Endothelial cell of umbilical vein (primary cell): ENCODE measurements at regions not wholly inside any gene's neighbourhood (a gene's known extent, or its start where the extent isn't known, plus 50 kb on each side); places are given as distances from the start of the nearest gene placed in this dataset.

Experiments
- BruUV-seq: library from RNA; stranded (reverse); fragments of 400-500 nt; replicated peaks from 2 replicates; lab custom pipeline; 2021; lab: Mats Ljungman, UMichigan
- CTCF ChIA-PET: fragments of 300-600, 350-600 bp; sonication (Branson Sonifier 250); formaldehyde crosslinking; loops from one replicate; lab custom pipeline; 2021; ENCODE audit warnings: antibody characterized with exemption, inconsistent platforms; lab: Charles Lee
- POLR2A ChIA-PET: fragments of 300-600, 350-600 bp; sonication (Branson Sonifier 250); formaldehyde crosslinking; loops from one replicate; lab custom pipeline; 2021; ENCODE audit warnings: antibody characterized with exemption, inconsistent platforms; lab: Charles Lee
- DNase-seq: peaks from one replicate; pipeline ENCODE4 v3.0.0-alpha.2; 2011; ENCODE audit warnings: low read depth, low spot score
- FAIRE-seq: peaks from 2 replicates; lab custom pipeline; 2011; peaks lifted over from hg19 to GRCh38; lab: Jason Lieb, UNC
- H2AFZ ChIP-seq: 2 replicates; pipeline ENCODE4 v1.6.0; 2012; ENCODE audit warnings: low read depth, low read length, control low read depth, inconsistent platforms
- H3K27ac ChIP-seq: 2 replicates; pipeline ENCODE4 v1.5.1; 2011; ENCODE audit warnings: low read depth, mild to moderate bottlenecking, control low read depth, low read length, moderate library complexity; ENCODE audit not compliant: insufficient read depth
- H3K27me3 ChIP-seq, 2 experiments: 2 replicates each; pipeline versions ENCODE4 v1.6.0 to v1.6.1; 2011; ENCODE audit warnings: low read length in 2 of 2, mixed read lengths in 1 of 2; ENCODE audit not compliant: control insufficient read depth in 2 of 2, insufficient read depth in 2 of 2
- H3K36me3 ChIP-seq, 2 experiments: 2 replicates in 1 of 2; 3 replicates in 1 of 2; pipeline ENCODE4 v1.5.1; 2011; ENCODE audit warnings: low read length in 2 of 2, mild to moderate bottlenecking in 1 of 2, moderate library complexity in 1 of 2; ENCODE audit not compliant: control insufficient read depth in 2 of 2, insufficient read depth in 2 of 2; ENCODE audit errors: extremely low read depth in 1 of 2
- H3K4me1 ChIP-seq: 3 replicates; pipeline ENCODE4 v1.5.1; 2011; ENCODE audit warnings: mild to moderate bottlenecking, low read length; ENCODE audit not compliant: control insufficient read depth, insufficient read depth; ENCODE audit errors: extremely low read depth
- H3K4me2 ChIP-seq: 2 replicates; pipeline ENCODE4 v1.6.1; 2011; ENCODE audit warnings: low read length, control low read depth, mixed read lengths; ENCODE audit not compliant: insufficient read depth
- H3K4me3 ChIP-seq, 3 experiments: fragments of 200-600 bp in 1 of 3; sonication (generic), shearing (Covaris generic) in 1 of 3; replicated peaks in 1 of 3; 2 replicates each; pipeline ENCODE4 v1.5.1; 2011 to 2016; ENCODE audit warnings: control low read depth in 3 of 3, low read length in 3 of 3, mild to moderate bottlenecking in 2 of 3, inconsistent platforms in 1 of 3, low read depth in 1 of 3, moderate library complexity in 1 of 3; ENCODE audit not compliant: insufficient read depth in 1 of 3
- H3K79me2 ChIP-seq: 2 replicates; pipeline ENCODE4 v1.6.0; 2012; ENCODE audit warnings: low read length, inconsistent platforms; ENCODE audit not compliant: control insufficient read depth, insufficient read depth
- H3K9ac ChIP-seq: replicated peaks from 2 replicates; pipeline ENCODE3; 2011; ENCODE audit warnings: low read length, control low read depth; ENCODE audit not compliant: insufficient read depth; ENCODE audit errors: extremely low read depth
- H3K9me1 ChIP-seq: replicated peaks from 3 replicates; pipeline ENCODE4 v1.6.0; 2011; ENCODE audit warnings: mild to moderate bottlenecking, low read length; ENCODE audit not compliant: control insufficient read depth, insufficient read depth; ENCODE audit errors: extremely low read depth
- H3K9me3 ChIP-seq: replicated peaks from 2 replicates; pipeline ENCODE4 v1.5.1; 2012; ENCODE audit warnings: low read length, inconsistent platforms; ENCODE audit not compliant: control insufficient read depth, insufficient read depth
- H4K20me1 ChIP-seq: replicated peaks from 2 replicates; pipeline ENCODE3; 2011; ENCODE audit warnings: mild to moderate bottlenecking, low read length; ENCODE audit not compliant: control insufficient read depth, insufficient read depth; ENCODE audit errors: extremely low read depth
- EZH2 ChIP-seq: IDR thresholded peaks from 2 replicates; pipeline ENCODE4 v1.6.1; 2012; ENCODE audit warnings: borderline replicate concordance, low read depth, mild to moderate bottlenecking, moderate library complexity, low read length, inconsistent platforms; ENCODE audit not compliant: severe bottlenecking
- FOS ChIP-seq: IDR thresholded peaks from 2 replicates; pipeline ENCODE4 v1.6.1; 2011; ENCODE audit warnings: mild to moderate bottlenecking, low read length, moderate library complexity, borderline replicate concordance; ENCODE audit not compliant: insufficient read depth
- GATA2 ChIP-seq: IDR thresholded peaks from 2 replicates; pipeline ENCODE4 v1.7.0; 2011; ENCODE audit warnings: low read depth, mild to moderate bottlenecking, moderate library complexity, mixed read lengths, low read length; ENCODE audit not compliant: insufficient read length, insufficient read depth
- JUN ChIP-seq: IDR thresholded peaks from 2 replicates; pipeline ENCODE4 v1.6.1; 2011; ENCODE audit warnings: borderline replicate concordance, low read depth; ENCODE audit not compliant: insufficient read length, insufficient read depth
- MYC ChIP-seq: IDR thresholded peaks from one replicate; pipeline ENCODE4 v1.6.1; 2011; ENCODE audit warnings: mild to moderate bottlenecking, low read depth, low read length
- POLR2A ChIP-seq: IDR thresholded peaks from 2 replicates; pipeline ENCODE4 v1.6.1; 2012; ENCODE audit warnings: low read depth, mild to moderate bottlenecking, control low read depth, low read length
- POLR2AphosphoS5 ChIP-seq: IDR thresholded peaks from 2 replicates; pipeline ENCODE4 v1.6.1; 2012; ENCODE audit warnings: low read depth, mild to moderate bottlenecking, control low read depth, low read length, moderate library complexity; ENCODE audit not compliant: insufficient read depth
- dilution Hi-C: fragments of 300-500 bp; cut with MboI; formaldehyde crosslinking; loops from one replicate; pipeline ENCODE4 v1.15.0; 2019; ENCODE audit warnings: low sequenced_read_pairs; ENCODE audit not compliant: extremely low pct_ligation_motif_present
- intact Hi-C: fragments of 100-400 bp; cut with micrococcal nuclease; formaldehyde crosslinking; loops from one replicate; pipeline ENCODE4 v1.10.0; 2022
- TF ChIP-seq, protein P1 (sequence below): IDR thresholded peaks from 2 replicates; pipeline ENCODE4 v1.6.1; 2011; ENCODE audit not compliant: insufficient read depth, insufficient read length
- TF ChIP-seq, protein P2 (sequence below), 2 donors: IDR thresholded peaks; 1 replicate in 1 of 2; 2 replicates in 1 of 2; pipeline ENCODE4 v1.5.1; 2011; ENCODE audit warnings: low read length in 2 of 2, mild to moderate bottlenecking in 2 of 2, moderate library complexity in 2 of 2, control low read depth in 1 of 2, inconsistent platforms in 1 of 2, low read depth in 1 of 2; ENCODE audit not compliant: insufficient read depth in 1 of 2; ENCODE audit errors: extremely low read depth in 1 of 2

DNA sequence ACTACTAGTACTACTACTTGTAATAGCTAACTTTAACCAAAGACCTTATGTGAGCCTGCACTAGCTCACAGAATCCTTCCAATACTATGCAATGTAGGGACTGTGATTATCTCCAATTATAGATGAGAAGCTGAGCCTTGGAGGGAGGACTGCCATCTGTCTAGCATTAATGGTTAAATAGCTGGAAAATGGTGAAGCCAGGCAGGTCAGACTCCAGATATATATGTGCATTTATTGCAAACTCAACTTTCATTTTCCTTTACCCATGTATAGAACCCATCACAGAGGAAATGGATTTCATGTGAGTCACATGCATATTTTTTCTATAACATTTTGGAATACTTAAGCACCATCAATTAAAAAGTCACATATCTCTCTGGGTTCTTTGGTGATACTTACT lies 229.9 kb downstream of the BCAS1 start:
- dilution Hi-C loops (no loop called here), intact Hi-C loops (no loop called here)
- Histone ChIP-seq H2AFZ (no peak overlapping the region), H3K79me2 (no peaks in the 10 kb centered on the region), H3K36me3 (no peaks in the 10 kb centered on the region), H3K9ac (no peak overlapping the region), H3K27ac (no peak overlapping the region), H4K20me1 (no peaks in the 10 kb centered on the region), H3K9me3 (no peaks in the 10 kb centered on the region), H3K4me1 (no peaks in the 10 kb centered on the region), H3K9me1 (no peaks in the 10 kb centered on the region), H3K4me3 (no peak overlapping the region), H3K27me3 (no peaks in the 10 kb centered on the region), H3K4me2 (no peak overlapping the region)
- CTCF ChIA-PET, result interaction anchor here (1.4 to 1.6 kb wide), 3 partner anchors 16 to 104 kb away, joined by 3 read pairs; no protein-coding TSS in a partner anchor
- DNase-seq (no peak), FAIRE-seq (peak; percentile 21)
- TF ChIP-seq, protein P1, sequence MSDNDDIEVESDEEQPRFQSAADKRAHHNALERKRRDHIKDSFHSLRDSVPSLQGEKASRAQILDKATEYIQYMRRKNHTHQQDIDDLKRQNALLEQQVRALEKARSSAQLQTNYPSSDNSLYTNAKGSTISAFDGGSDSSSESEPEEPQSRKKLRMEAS, result no peak
- no peak for TF ChIP-seq FOS
- no peak for TF ChIP-seq GATA2
- TF ChIP-seq MYC, result no peak
- TF ChIP-seq POLR2AphosphoS5, result no peak
- TF ChIP-seq, protein P2, sequence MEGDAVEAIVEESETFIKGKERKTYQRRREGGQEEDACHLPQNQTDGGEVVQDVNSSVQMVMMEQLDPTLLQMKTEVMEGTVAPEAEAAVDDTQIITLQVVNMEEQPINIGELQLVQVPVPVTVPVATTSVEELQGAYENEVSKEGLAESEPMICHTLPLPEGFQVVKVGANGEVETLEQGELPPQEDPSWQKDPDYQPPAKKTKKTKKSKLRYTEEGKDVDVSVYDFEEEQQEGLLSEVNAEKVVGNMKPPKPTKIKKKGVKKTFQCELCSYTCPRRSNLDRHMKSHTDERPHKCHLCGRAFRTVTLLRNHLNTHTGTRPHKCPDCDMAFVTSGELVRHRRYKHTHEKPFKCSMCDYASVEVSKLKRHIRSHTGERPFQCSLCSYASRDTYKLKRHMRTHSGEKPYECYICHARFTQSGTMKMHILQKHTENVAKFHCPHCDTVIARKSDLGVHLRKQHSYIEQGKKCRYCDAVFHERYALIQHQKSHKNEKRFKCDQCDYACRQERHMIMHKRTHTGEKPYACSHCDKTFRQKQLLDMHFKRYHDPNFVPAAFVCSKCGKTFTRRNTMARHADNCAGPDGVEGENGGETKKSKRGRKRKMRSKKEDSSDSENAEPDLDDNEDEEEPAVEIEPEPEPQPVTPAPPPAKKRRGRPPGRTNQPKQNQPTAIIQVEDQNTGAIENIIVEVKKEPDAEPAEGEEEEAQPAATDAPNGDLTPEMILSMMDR (IDR thresholded peaks at IDR 0.05; ENCODE audit: extremely low read depth in 1 of 2, insufficient read depth in 1 of 2, low read depth in 1 of 2, low read length in 2 of 2), result no peak
- no peak for TF ChIP-seq JUN
- no peak for TF ChIP-seq EZH2
- TF ChIP-seq POLR2A, result no peak
- BruUV-seq, result no TSS peak
- POLR2A ChIA-PET, result interaction anchor here (0.6 kb wide), 1 partner anchor 175 kb away, joined by 7 read pairs; no protein-coding TSS in a partner anchor
